A673 (cell line): ENCODE measurements at regions not wholly inside any gene's neighbourhood (a gene's known extent, or its start where the extent isn't known, plus 50 kb on each side); places are given as distances from the start of the nearest gene placed in this dataset.

Experiments
- CTCF ChIP-seq: fragments of 300-800, 200-600 bp; sonication (generic); conservative IDR thresholded peaks from 2 replicates; pipeline ENCODE4 v1.5.1; 2017; ENCODE audit warnings: low read depth, mild to moderate bottlenecking, antibody characterized with exemption, low read length, moderate library complexity, mixed read lengths
- EZH2 ChIP-seq: fragments of 200-600 bp; sonication (generic); IDR thresholded peaks from 2 replicates; pipeline ENCODE4 v1.6.1; 2017; ENCODE audit warnings: borderline replicate concordance, low read depth, mild to moderate bottlenecking, mixed read lengths, antibody characterized with exemption, low read length; ENCODE audit not compliant: poor library complexity, severe bottlenecking

GRCh38 chr10:30770229-30770628 is 140.7 kb upstream of the LYZL2 start:
- TF ChIP-seq CTCF (no peak), EZH2 (no peak)
